Liver (tissue), 8 donors: ENCODE measurements at regions not wholly inside any gene's neighbourhood (a gene's known extent, or its start where the extent isn't known, plus 50 kb on each side); places are given as distances from the start of the nearest gene placed in this dataset.

ENCODE experiments used
- DNase-seq: peaks from one replicate; pipeline ENCODE4 v3.0.0-alpha.2; 2017; ENCODE audit warnings: low spot score
- H3K27ac ChIP-seq, 2 donors: one replicate each; pipeline ENCODE4 v1.7.0; 2013; ENCODE audit warnings: inconsistent platforms in 2 of 2, low read length in 2 of 2, control low read depth in 1 of 2, low read depth in 1 of 2, mild to moderate bottlenecking in 1 of 2
- H3K27me3 ChIP-seq, 4 donors: one replicate each; pipeline versions ENCODE4 v1.6.1 to v1.7.0; 2013; ENCODE audit warnings: low read length in 3 of 4, inconsistent platforms in 1 of 4, mild to moderate bottlenecking in 1 of 4, moderate library complexity in 1 of 4; ENCODE audit not compliant: control insufficient read depth in 4 of 4, insufficient read depth in 4 of 4
- H3K36me3 ChIP-seq, 4 donors: one replicate each; pipeline versions ENCODE4 v1.6.1 to v1.7.0; 2013; ENCODE audit warnings: low read length in 3 of 4, mild to moderate bottlenecking in 3 of 4, low read depth in 1 of 4, moderate library complexity in 1 of 4; ENCODE audit not compliant: control insufficient read depth in 4 of 4, insufficient read depth in 3 of 4
- H3K4me1 ChIP-seq, 4 donors: one replicate each; pipeline versions ENCODE4 v1.6.1 to v1.7.0; 2013; ENCODE audit warnings: low read length in 3 of 4, mild to moderate bottlenecking in 3 of 4, moderate library complexity in 1 of 4; ENCODE audit not compliant: control insufficient read depth in 4 of 4, insufficient read depth in 4 of 4
- H3K4me3 ChIP-seq, 3 donors: one replicate each; pipeline versions ENCODE4 v1.6.1 to v1.7.0; 2013; ENCODE audit warnings: low read length in 3 of 3, control low read depth in 1 of 3, low read depth in 1 of 3, mild to moderate bottlenecking in 1 of 3
- H3K9ac ChIP-seq, 2 donors: one replicate each; pipeline ENCODE4 v1.7.0; 2013; ENCODE audit warnings: low read length in 2 of 2, mild to moderate bottlenecking in 2 of 2, moderate library complexity in 2 of 2, control low read depth in 1 of 2, low read depth in 1 of 2
- H3K9me3 ChIP-seq, 4 donors: one replicate each; pipeline versions ENCODE4 v1.6.1 to v1.7.0; 2013; ENCODE audit warnings: low read length in 3 of 4; ENCODE audit not compliant: control insufficient read depth in 4 of 4
- EGR1 ChIP-seq, 2 donors: IDR thresholded peaks; 2 replicates each; pipeline ENCODE4 v1.6.1; 2016 to 2018; ENCODE audit warnings: antibody characterized with exemption in 2 of 2, low read depth in 2 of 2
- FOXA1 ChIP-seq: IDR thresholded peaks from 2 replicates; pipeline ENCODE4 v1.6.1; 2016; ENCODE audit warnings: antibody characterized with exemption
- FOXA2 ChIP-seq: IDR thresholded peaks from 2 replicates; pipeline ENCODE4 v1.6.1; 2016; ENCODE audit warnings: antibody characterized with exemption
- GABPA ChIP-seq, 2 donors: IDR thresholded peaks in 1 of 2; conservative IDR thresholded peaks in 1 of 2; 2 replicates each; pipeline ENCODE4 v1.6.1; 2016; ENCODE audit warnings: antibody characterized with exemption in 2 of 2, mild to moderate bottlenecking in 1 of 2, moderate library complexity in 1 of 2
- HNF4A ChIP-seq, 2 donors: conservative IDR thresholded peaks; 2 replicates each; pipeline ENCODE4 v1.6.1; 2016; ENCODE audit warnings: antibody characterized with exemption in 2 of 2, mild to moderate bottlenecking in 2 of 2
- HNF4G ChIP-seq: IDR thresholded peaks from 2 replicates; pipeline ENCODE4 v1.6.1; 2016; ENCODE audit warnings: antibody characterized with exemption
- JUND ChIP-seq, 2 donors: IDR thresholded peaks; 2 replicates each; pipeline ENCODE4 v1.6.1; 2016; ENCODE audit warnings: antibody characterized with exemption in 2 of 2
- RAD21 ChIP-seq, 2 donors: IDR thresholded peaks; 2 replicates each; pipeline ENCODE4 v1.6.1; 2016; ENCODE audit warnings: antibody characterized with exemption in 2 of 2, mild to moderate bottlenecking in 2 of 2
- RXRA ChIP-seq, 2 donors: IDR thresholded peaks; 2 replicates each; pipeline ENCODE4 v1.6.1; 2017 to 2018; ENCODE audit warnings: antibody characterized with exemption in 2 of 2, mild to moderate bottlenecking in 1 of 2
- SP1 ChIP-seq: IDR thresholded peaks from 2 replicates; pipeline ENCODE4 v1.6.1; 2018; ENCODE audit warnings: antibody characterized with exemption, mild to moderate bottlenecking
- TAF1 ChIP-seq: conservative IDR thresholded peaks from 2 replicates; pipeline ENCODE4 v1.6.1; 2016; ENCODE audit warnings: antibody characterized with exemption, mild to moderate bottlenecking
- YY1 ChIP-seq: IDR thresholded peaks from 2 replicates; pipeline ENCODE4 v1.6.1; 2016; ENCODE audit warnings: antibody characterized with exemption, mild to moderate bottlenecking
- WGBS: extraction: QIAGEN DNeasy Blood & Tissue Kit; methylation state at CpG from one replicate; pipeline ENCODE4 v1.1.7; 2013; 5-methylcytosine and 5-hydroxymethylcytosine counted together
- TF ChIP-seq, protein P1 (sequence below): fragments of 150-350 bp; IDR thresholded peaks from 2 replicates; pipeline ENCODE4 v1.5.1; 2017; ENCODE audit warnings: improper control_type of control experiment, low read depth, low read length; ENCODE audit not compliant: missing input control
- TF ChIP-seq, protein P2 (sequence below): IDR thresholded peaks from 2 replicates; pipeline ENCODE4 v1.6.1; 2016; ENCODE audit warnings: antibody characterized with exemption
- TF ChIP-seq, protein P3 (sequence below): IDR thresholded peaks from 2 replicates; pipeline ENCODE4 v1.6.1; 2016; ENCODE audit warnings: antibody characterized with exemption
- TF ChIP-seq, protein P4 (sequence below): IDR thresholded peaks from 2 replicates; pipeline ENCODE4 v1.6.1; 2016; ENCODE audit warnings: antibody characterized with exemption
- TF ChIP-seq, protein P5 (sequence below): IDR thresholded peaks from 2 replicates; pipeline ENCODE4 v1.6.1; 2016; ENCODE audit warnings: antibody characterized with exemption, mild to moderate bottlenecking
- donor health status: healthy.
- donor health status: healthy.
- donor health status: healthy.
- donor health status: healthy.
- donor health status: healthy.

DNA sequence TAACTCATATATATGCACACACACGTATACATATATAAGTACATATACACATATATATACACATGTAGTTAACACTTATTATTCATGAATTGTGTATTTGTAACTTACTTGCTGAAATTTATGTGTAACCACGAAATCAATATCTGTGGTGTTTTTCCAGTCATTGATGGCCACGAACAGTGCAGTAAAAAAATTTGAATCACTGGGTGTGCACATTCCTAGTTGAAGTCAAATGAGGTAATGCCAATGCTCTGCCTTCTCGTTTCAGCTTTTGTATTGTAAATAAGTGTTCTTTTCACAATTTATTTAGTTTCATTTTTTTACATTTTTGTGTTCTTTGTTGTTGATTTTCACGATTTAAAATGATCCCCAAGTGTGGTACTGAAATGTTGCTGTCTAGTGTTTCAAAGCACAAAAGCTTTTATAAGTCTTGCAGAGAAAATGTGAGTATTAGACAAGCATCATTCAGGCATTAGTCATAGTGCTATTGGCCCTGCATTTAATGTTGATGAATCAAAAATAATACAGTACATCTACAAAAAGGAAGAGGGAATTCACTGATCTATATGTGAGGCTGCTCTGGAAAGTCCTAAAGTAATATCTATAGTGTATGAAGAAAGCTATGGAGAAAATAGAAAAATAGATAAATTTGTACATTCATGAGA, 419.0 kb downstream of the DSC3 start (continued):
- TF ChIP-seq, protein P1, sequence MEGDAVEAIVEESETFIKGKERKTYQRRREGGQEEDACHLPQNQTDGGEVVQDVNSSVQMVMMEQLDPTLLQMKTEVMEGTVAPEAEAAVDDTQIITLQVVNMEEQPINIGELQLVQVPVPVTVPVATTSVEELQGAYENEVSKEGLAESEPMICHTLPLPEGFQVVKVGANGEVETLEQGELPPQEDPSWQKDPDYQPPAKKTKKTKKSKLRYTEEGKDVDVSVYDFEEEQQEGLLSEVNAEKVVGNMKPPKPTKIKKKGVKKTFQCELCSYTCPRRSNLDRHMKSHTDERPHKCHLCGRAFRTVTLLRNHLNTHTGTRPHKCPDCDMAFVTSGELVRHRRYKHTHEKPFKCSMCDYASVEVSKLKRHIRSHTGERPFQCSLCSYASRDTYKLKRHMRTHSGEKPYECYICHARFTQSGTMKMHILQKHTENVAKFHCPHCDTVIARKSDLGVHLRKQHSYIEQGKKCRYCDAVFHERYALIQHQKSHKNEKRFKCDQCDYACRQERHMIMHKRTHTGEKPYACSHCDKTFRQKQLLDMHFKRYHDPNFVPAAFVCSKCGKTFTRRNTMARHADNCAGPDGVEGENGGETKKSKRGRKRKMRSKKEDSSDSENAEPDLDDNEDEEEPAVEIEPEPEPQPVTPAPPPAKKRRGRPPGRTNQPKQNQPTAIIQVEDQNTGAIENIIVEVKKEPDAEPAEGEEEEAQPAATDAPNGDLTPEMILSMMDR, result no peak
- TF ChIP-seq, protein P2, sequence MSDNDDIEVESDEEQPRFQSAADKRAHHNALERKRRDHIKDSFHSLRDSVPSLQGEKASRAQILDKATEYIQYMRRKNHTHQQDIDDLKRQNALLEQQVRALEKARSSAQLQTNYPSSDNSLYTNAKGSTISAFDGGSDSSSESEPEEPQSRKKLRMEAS, result no peak

DNA sequence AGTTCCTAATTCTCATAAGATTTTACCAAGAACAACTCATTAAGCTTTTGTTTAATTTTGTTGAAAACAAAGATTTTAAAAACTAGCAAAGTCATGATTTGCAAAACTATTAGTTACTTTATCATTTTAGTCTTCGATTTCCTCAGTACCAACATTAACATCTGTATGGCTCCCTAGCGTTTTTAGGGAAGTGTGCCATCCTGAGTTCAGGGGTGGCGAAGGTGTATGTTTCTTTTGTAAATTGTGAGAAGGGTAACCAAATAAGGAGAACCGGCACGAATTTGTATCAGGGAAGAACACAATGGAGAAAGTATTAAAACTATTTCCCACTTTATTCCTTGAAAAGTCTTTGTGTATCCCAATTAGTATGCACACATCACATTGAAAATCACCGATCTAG, 419.9 kb downstream of the DSC3 start:
- no peak overlapping the region for H3K9ac ChIP-seq
- H3K27me3 ChIP-seq, result no peaks in the 10 kb centered on the region
- H3K27ac ChIP-seq, result no peak overlapping the region
- H3K36me3 ChIP-seq, result no peaks in the 10 kb centered on the region
- H3K4me3 ChIP-seq, result no peak overlapping the region
- TF ChIP-seq SP1, result no peak
- no peak for TF ChIP-seq FOXA1
- TF ChIP-seq, protein P2, result no peak
- TF ChIP-seq EGR1 (IDR thresholded peaks at IDR 0.05; ENCODE audit: low read depth in 2 of 2), result no peak
- TF ChIP-seq, protein P3, sequence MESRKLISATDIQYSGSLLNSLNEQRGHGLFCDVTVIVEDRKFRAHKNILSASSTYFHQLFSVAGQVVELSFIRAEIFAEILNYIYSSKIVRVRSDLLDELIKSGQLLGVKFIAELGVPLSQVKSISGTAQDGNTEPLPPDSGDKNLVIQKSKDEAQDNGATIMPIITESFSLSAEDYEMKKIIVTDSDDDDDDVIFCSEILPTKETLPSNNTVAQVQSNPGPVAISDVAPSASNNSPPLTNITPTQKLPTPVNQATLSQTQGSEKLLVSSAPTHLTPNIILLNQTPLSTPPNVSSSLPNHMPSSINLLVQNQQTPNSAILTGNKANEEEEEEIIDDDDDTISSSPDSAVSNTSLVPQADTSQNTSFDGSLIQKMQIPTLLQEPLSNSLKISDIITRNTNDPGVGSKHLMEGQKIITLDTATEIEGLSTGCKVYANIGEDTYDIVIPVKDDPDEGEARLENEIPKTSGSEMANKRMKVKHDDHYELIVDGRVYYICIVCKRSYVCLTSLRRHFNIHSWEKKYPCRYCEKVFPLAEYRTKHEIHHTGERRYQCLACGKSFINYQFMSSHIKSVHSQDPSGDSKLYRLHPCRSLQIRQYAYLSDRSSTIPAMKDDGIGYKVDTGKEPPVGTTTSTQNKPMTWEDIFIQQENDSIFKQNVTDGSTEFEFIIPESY, result no peak
- TF ChIP-seq YY1, result no peak
- no peak for TF ChIP-seq RXRA (IDR thresholded peaks at IDR 0.05)
- no peak for TF ChIP-seq TAF1
- TF ChIP-seq, protein P4, sequence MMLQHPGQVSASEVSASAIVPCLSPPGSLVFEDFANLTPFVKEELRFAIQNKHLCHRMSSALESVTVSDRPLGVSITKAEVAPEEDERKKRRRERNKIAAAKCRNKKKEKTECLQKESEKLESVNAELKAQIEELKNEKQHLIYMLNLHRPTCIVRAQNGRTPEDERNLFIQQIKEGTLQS, result no peak
- TF ChIP-seq, protein P1, result no peak
- TF ChIP-seq HNF4A (conservative IDR thresholded peaks at IDR 0.05), result no peak
- no peak for TF ChIP-seq FOXA2
- TF ChIP-seq, protein P5, sequence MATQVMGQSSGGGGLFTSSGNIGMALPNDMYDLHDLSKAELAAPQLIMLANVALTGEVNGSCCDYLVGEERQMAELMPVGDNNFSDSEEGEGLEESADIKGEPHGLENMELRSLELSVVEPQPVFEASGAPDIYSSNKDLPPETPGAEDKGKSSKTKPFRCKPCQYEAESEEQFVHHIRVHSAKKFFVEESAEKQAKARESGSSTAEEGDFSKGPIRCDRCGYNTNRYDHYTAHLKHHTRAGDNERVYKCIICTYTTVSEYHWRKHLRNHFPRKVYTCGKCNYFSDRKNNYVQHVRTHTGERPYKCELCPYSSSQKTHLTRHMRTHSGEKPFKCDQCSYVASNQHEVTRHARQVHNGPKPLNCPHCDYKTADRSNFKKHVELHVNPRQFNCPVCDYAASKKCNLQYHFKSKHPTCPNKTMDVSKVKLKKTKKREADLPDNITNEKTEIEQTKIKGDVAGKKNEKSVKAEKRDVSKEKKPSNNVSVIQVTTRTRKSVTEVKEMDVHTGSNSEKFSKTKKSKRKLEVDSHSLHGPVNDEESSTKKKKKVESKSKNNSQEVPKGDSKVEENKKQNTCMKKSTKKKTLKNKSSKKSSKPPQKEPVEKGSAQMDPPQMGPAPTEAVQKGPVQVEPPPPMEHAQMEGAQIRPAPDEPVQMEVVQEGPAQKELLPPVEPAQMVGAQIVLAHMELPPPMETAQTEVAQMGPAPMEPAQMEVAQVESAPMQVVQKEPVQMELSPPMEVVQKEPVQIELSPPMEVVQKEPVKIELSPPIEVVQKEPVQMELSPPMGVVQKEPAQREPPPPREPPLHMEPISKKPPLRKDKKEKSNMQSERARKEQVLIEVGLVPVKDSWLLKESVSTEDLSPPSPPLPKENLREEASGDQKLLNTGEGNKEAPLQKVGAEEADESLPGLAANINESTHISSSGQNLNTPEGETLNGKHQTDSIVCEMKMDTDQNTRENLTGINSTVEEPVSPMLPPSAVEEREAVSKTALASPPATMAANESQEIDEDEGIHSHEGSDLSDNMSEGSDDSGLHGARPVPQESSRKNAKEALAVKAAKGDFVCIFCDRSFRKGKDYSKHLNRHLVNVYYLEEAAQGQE, result no peak
- no peak for TF ChIP-seq GABPA (IDR thresholded peaks at IDR 0.05 in 1 of 2, conservative IDR thresholded peaks at IDR 0.05 in 1 of 2)
- no peak for TF ChIP-seq RAD21 (IDR thresholded peaks at IDR 0.05)
- no peak for TF ChIP-seq JUND (IDR thresholded peaks at IDR 0.05)
- no peak for TF ChIP-seq HNF4G
- 51% methylated on average over 6 of the region's 6 CpGs for WGBS
- H3K9me3 ChIP-seq, result peaks cover 0 to 2% (median 0%) of the 10 kb centered on the region in 4 donors
- H3K4me1 ChIP-seq, result no peaks in the 10 kb centered on the region
- no peak for DNase-seq
